GM12872 (cell line): ENCODE measurements at regions not wholly inside any gene's neighbourhood (a gene's known extent, or its start where the extent isn't known, plus 50 kb on each side); places are given as distances from the start of the nearest gene placed in this dataset.

Source experiments
- TF ChIP-seq, protein P1 (sequence below): IDR thresholded peaks from 3 replicates; pipeline ENCODE4 v1.5.1; 2011; ENCODE audit warnings: low read depth, mild to moderate bottlenecking, low read length, moderate library complexity; ENCODE audit not compliant: insufficient read depth

DNA sequence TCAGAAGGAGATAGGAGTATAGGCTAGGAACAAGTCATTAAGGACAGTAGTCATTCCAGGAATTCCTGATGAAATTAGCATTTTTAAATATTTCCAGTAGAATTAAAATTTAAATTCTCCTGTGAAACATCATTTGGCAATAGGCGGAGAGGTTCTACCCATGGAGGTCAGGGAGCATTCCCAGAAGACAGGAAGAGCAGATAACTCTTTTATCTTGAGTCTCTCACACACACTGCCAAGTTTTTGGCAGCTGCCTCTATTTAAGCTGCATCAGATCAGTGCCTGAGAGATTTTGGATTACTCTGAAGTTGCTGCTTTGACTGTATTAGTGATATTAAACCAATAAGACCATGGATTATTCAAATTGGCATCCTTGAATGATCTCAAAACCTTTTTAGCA, 714.7 kb downstream of the EPHA4 start:
- TF ChIP-seq, protein P1, sequence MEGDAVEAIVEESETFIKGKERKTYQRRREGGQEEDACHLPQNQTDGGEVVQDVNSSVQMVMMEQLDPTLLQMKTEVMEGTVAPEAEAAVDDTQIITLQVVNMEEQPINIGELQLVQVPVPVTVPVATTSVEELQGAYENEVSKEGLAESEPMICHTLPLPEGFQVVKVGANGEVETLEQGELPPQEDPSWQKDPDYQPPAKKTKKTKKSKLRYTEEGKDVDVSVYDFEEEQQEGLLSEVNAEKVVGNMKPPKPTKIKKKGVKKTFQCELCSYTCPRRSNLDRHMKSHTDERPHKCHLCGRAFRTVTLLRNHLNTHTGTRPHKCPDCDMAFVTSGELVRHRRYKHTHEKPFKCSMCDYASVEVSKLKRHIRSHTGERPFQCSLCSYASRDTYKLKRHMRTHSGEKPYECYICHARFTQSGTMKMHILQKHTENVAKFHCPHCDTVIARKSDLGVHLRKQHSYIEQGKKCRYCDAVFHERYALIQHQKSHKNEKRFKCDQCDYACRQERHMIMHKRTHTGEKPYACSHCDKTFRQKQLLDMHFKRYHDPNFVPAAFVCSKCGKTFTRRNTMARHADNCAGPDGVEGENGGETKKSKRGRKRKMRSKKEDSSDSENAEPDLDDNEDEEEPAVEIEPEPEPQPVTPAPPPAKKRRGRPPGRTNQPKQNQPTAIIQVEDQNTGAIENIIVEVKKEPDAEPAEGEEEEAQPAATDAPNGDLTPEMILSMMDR = no peak

DNA sequence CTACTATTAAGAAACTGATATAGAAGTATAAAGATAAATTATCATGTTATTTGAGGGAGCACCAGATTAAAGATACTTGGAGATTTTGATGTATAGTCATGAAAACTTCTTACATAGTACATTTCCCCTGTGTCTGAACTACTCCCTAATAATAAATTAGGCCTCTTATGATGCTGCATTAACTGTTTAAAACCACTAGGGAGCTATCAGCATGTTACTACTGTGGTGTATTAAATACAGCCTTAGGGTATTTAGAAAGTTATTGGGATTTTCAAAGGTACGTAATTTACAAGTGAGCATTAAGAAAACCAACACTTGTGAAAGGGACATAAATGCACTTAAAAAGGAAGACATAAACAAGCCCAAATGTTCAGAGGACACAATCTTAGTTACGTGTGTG, 714.0 kb downstream of the EPHA4 start:
- TF ChIP-seq, protein P1 = no peak

DNA sequence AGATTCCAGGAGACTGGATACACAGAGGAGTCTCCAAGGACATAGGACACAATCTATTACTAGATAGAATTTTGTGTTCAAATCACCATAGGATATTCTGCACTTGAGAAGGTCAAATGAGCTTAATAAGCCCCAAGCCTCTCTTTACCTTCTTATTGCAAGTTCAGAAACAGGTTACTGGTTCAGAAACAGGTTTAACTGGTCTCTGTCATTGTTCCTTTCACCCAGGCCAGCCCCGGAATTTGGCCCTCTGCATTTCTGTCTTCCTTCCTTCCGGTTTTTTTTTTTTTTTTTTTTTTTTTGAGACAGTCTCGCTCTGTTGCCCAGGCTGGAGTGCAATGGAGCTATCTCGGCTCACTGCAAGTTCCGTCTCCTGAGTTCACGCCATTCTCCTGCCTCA, 700.2 kb downstream of the EPHA4 start:
- TF ChIP-seq, protein P1 = no peak

DNA sequence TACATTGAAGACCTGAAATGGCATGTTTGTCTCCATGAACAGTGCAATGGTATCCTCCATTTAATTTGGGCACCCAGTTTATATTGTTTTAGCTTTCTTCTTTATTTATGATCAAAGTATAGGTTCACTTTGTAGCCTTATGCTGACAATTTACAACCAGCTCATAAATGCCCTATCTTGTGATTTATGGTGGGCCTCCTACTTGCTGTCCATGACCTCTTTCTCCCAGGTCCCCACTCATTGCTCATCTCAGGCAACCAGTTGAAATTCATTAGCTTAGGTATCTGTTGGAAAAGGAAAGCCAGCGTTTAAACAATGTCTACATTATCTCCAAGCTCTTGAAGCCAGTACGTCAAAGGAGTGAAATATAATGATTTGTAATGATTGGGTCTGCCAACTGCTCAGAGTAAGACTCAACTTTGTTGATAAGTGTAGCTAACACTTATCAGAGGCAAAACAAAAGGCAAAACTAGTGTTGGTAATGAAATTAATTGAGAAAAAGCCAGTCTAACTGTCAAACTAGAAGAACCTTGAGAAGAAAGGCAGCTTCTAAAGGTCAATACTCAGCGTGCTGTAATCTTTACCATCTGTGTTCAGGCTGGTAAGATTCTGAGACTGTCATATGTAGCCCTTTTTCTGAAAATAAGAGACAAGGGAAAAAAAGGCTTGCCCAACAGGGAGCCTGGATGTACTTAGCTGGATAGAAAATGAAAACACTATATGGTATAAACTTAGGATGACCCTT, 695.9 kb downstream of the EPHA4 start:
- TF ChIP-seq, protein P1 = no peak

DNA sequence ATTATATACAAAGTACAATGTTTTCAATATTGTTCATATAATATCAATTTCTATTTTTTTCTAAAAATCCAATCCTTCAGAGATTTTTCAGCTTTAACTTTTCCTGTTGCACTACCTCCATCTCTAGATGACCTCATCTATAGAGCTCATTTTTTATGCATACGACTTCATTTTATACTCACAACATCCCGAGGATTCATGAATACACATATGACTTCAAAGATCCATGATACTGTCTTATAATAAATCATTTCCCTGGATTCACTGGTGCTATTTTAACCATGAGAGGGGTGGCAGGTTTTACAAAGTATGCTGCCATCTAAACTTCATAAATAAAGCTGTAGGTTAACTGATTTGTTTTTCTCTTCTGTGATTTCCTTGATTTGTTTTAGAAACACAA, 694.6 kb downstream of the EPHA4 start:
- TF ChIP-seq, protein P1 = no peak

DNA sequence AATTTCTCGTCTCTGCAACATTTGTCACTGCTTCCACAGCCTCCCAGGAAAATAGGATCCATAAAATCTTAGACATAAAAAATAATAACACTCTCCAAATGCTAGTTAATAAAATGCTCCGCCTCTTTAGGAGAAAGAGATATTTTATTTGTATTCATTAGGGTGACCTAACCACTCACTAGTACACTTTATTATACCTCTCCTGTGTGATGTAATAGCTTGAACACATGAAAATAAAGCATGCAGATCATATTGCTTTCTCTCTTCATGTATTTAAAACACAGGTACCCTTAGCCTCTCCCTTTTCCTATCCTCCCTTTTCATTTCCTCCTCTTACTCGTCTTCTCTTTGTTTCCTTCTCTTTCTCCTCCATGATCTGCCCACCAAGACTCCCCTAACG, 694.2 kb downstream of the EPHA4 start:
- TF ChIP-seq, protein P1 = no peak

DNA sequence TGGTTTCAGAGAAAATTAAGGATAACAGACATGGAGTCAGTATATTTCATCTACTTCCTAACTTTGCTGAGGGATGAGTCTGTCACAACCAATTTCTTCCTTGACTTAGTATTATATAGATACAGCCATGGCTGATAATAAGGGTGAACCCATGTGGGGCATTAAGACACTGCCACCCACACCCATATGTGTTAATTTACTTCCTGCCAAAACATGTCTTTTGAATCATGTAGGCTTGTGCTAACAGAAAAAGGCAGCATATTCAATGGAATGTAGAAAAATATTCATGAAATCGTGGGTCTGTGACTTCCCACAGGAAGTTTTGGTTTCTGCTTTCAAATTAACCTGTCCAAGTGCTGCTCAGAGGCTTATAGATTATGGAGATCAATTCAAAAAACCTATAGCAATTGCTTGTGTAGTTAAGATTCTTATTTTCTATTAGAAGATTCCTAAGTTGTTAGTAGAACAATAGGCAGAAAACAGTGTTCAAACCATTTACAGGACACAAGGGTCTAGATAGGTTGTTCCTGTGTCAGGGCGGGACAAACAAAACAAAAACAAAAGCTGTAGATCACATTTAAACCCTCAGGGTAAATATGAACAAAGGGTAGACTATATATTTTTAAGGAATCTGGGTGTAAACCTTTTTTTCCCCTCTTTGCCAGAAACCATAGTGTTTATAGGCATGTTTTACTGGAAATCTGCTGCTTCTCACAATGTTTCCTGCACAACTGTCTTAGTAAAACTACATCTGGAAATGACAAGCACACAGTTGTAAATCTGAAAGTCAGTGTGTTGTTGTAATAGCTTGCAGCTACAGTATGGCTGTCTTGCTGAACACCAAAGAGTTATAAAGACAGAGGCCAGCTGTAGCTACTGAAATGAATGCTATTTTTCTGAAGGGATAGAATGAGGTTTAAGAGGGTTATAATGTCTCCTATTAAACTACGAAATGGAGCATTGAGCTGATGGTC, 691.2 kb downstream of the EPHA4 start:
- TF ChIP-seq, protein P1 = no peak
